ENCODE measurements at regions not wholly inside any gene's neighbourhood (a gene's known extent, or its start where the extent isn't known, plus 50 kb on each side); places are given as distances from the start of the nearest gene placed in this dataset.
"Not testable (repeated sequence)": the region's sequence is repeated elsewhere in the genome, so short reads cannot be mapped to it uniquely, and the experiment has no call there.

GRCh38 chr2:18311420-18312195, 248.8 kb downstream of the RDH14 start:
- no peak for DNase-seq (ENCODE audit: low read depth in 3 of 3)

- DNase-seq (ENCODE audit: low read depth in 3 of 3) = no peak
Measured at GRCh38 chr2:18309627-18310026, 250.8 kb downstream of the RDH14 start.

GRCh38 chr2:18309188-18309587, 251.3 kb downstream of the RDH14 start:
- DNase-seq (ENCODE audit: low read depth in 3 of 3) = no peak

GRCh38 chr2:18304849-18305248, 255.6 kb downstream of the RDH14 start:
- DNase-seq (ENCODE audit: low read depth in 3 of 3) = no peak

- DNase-seq (ENCODE audit: low read depth in 3 of 3) = no peak
Measured at GRCh38 chr2:18301421-18302139, 258.9 kb downstream of the RDH14 start.

- DNase-seq (ENCODE audit: low read depth in 3 of 3) = no peak
Measured at GRCh38 chr2:18299423-18300212, 260.8 kb downstream of the RDH14 start.

GRCh38 chr2:18297534-18298058, 262.9 kb downstream of the RDH14 start:
- DNase-seq (ENCODE audit: low read depth in 3 of 3) = no peak

- no peak for DNase-seq (ENCODE audit: low read depth in 3 of 3)
Measured at GRCh38 chr2:18290386-18290785, 270.1 kb downstream of the RDH14 start.

GRCh38 chr2:18286897-18287296, 273.6 kb downstream of the RDH14 start:
- no peak for DNase-seq (ENCODE audit: low read depth in 3 of 3)

- DNase-seq (ENCODE audit: low read depth in 3 of 3) = no peak
Measured at GRCh38 chr2:18284331-18284730, 276.1 kb downstream of the RDH14 start.

GRCh38 chr2:18282026-18282425, 278.4 kb downstream of the RDH14 start:
- no peak for DNase-seq (ENCODE audit: low read depth in 3 of 3)

GRCh38 chr2:18276583-18277075, 283.8 kb downstream of the RDH14 start:
- DNase-seq (ENCODE audit: low read depth in 3 of 3) = no peak

- DNase-seq (ENCODE audit: low read depth in 3 of 3) = no peak
Measured at GRCh38 chr2:18273205-18273604, 287.2 kb downstream of the RDH14 start.

- no peak for DNase-seq (ENCODE audit: low read depth in 3 of 3)
Measured at GRCh38 chr2:18272148-18272494, 288.3 kb downstream of the RDH14 start.

- DNase-seq (ENCODE audit: low read depth in 3 of 3) = no peak
Measured at GRCh38 chr2:18271370-18272147, 288.9 kb downstream of the RDH14 start.

GRCh38 chr2:18268400-18268799, 292.1 kb downstream of the RDH14 start:
- no peak for DNase-seq (ENCODE audit: low read depth in 3 of 3)

- DNase-seq (ENCODE audit: low read depth in 3 of 3) = no peak
Measured at GRCh38 chr2:18267501-18267900, 293.0 kb downstream of the RDH14 start.

GRCh38 chr2:18266699-18267098, 293.8 kb downstream of the RDH14 start:
- not testable (repeated sequence) for DNase-seq (ENCODE audit: low read depth in 3 of 3)

- DNase-seq (ENCODE audit: low read depth in 3 of 3) = no peak
Measured at GRCh38 chr2:18265614-18266586, 294.6 kb downstream of the RDH14 start.

GRCh38 chr2:18262601-18263000, 297.9 kb downstream of the RDH14 start:
- DNase-seq (ENCODE audit: low read depth in 3 of 3) = no peak
